Cardiac muscle cell (in vitro differentiated cells and primary cell): ENCODE measurements at regions not wholly inside any gene's neighbourhood (a gene's known extent, or its start where the extent isn't known, plus 50 kb on each side); places are given as distances from the start of the nearest gene placed in this dataset.
A peak's percentile ranks its signal among the peaks of the same experiment; 100 is the strongest.
"Not testable (repeated sequence)": the region's sequence is repeated elsewhere in the genome, so short reads cannot be mapped to it uniquely, and the experiment has no call there.

Source experiments
- DNase-seq, 2 donors: peaks; one replicate each; pipeline versions ENCODE4 v3.0.0 to v3.0.0-alpha.2; 2010 to 2017; ENCODE audit warnings: low read depth in 1 of 2, low spot score in 1 of 2
- H3K27ac ChIP-seq: fragments of 200-600 bp; sonication (generic); 2 replicates; pipeline ENCODE4 v1.5.1; 2016
- H3K27me3 ChIP-seq: fragments of 200-600 bp; sonication (generic); 2 replicates; pipeline ENCODE4 v1.6.0; 2016; ENCODE audit warnings: control low read depth
- H3K36me3 ChIP-seq: fragments of 200-600 bp; sonication (generic); 2 replicates; pipeline ENCODE4 v1.5.1; 2016; ENCODE audit warnings: control low read depth
- H3K4me1 ChIP-seq: fragments of 200-600 bp; sonication (generic); 2 replicates; pipeline ENCODE4 v1.8.1; 2017; ENCODE audit warnings: low read depth, mild to moderate bottlenecking, mixed run types
- H3K4me3 ChIP-seq: fragments of 200-600 bp; sonication (generic); 2 replicates; pipeline ENCODE4 v1.5.1; 2016; ENCODE audit warnings: mild to moderate bottlenecking
- H3K9me3 ChIP-seq: fragments of 200-600 bp; sonication (generic); 2 replicates; pipeline ENCODE4 v1.5.1; 2017; ENCODE audit warnings: low read depth, mild to moderate bottlenecking, control low read depth
- TF ChIP-seq, protein P1 (sequence below): IDR thresholded peaks from 2 replicates; pipeline ENCODE4 v1.5.1; 2012; ENCODE audit warnings: low read depth, mild to moderate bottlenecking, low read length

DNA sequence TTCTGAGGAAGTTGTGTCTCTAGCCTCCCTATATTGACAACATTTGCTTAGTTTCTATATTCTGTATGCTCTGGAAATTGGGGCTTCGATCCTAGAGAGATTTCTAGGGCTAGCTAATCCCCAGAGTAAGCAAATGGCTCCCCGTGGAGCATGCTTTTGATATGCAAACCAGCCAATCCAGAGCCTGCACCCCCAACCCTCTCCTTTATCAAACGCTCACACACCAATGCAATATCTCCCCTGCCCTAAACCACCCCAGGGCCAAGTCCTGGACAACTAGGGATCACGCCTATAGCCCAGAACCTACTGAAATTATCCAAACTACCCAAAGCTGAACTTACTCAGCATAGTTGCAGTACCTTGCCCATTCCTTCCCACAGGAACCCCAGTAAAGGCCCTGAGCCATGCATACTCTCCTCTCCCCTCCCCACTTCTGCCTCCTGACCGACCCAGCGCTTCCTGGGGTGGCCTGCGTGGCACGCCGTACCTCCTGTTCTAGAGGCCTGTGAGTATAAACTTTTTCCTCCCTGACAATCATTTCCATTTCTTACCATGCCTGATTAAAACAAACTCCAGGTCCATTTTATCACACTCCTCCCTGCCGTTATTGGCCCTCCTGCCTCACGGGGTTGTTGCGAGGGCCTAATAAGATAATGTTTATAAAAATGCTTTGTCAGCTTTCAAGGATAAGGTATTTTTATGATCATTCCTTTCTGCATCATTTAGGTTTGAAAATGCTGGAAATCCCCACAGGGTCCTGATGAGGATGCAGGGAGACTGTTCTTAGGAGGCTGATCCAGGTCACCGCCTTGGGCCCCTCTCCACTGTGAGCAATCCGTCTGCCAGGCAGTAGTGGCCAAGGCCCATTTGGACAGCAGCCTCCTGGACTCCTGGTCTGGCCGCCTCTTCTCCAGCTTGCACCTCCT lies 102.7 kb downstream of the TENT5C start:
- no peaks in the 10 kb centered on the region for H3K27me3 ChIP-seq
- H3K27ac ChIP-seq, result no peak overlapping the region
- H3K4me3 ChIP-seq, result no peak overlapping the region
- TF ChIP-seq, protein P1, sequence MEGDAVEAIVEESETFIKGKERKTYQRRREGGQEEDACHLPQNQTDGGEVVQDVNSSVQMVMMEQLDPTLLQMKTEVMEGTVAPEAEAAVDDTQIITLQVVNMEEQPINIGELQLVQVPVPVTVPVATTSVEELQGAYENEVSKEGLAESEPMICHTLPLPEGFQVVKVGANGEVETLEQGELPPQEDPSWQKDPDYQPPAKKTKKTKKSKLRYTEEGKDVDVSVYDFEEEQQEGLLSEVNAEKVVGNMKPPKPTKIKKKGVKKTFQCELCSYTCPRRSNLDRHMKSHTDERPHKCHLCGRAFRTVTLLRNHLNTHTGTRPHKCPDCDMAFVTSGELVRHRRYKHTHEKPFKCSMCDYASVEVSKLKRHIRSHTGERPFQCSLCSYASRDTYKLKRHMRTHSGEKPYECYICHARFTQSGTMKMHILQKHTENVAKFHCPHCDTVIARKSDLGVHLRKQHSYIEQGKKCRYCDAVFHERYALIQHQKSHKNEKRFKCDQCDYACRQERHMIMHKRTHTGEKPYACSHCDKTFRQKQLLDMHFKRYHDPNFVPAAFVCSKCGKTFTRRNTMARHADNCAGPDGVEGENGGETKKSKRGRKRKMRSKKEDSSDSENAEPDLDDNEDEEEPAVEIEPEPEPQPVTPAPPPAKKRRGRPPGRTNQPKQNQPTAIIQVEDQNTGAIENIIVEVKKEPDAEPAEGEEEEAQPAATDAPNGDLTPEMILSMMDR, result no peak
- H3K9me3 ChIP-seq, result no peaks in the 10 kb centered on the region
- no peaks in the 10 kb centered on the region for H3K4me1 ChIP-seq
- DNase-seq, result no peak
- H3K36me3 ChIP-seq, result no peaks in the 10 kb centered on the region

- H3K27ac ChIP-seq, result no peak overlapping the region
- H3K4me1 ChIP-seq, result no peaks in the 10 kb centered on the region
- H3K4me3 ChIP-seq, result no peak overlapping the region
- H3K36me3 ChIP-seq, result no peaks in the 10 kb centered on the region
- no peaks in the 10 kb centered on the region for H3K9me3 ChIP-seq
- no peak for DNase-seq
- no peaks in the 10 kb centered on the region for H3K27me3 ChIP-seq
- TF ChIP-seq, protein P1, result no peak
Observed at GRCh38 chr1:117709249-117709691, 103.4 kb downstream of the TENT5C start.

GRCh38 chr1:117710710-117711109 lies 104.9 kb downstream of the TENT5C start:
- Histone ChIP-seq H3K9me3 (no peaks in the 10 kb centered on the region), H3K36me3 (no peaks in the 10 kb centered on the region), H3K4me3 (no peak overlapping the region), H3K27ac (no peak overlapping the region), H3K4me1 (no peaks in the 10 kb centered on the region), H3K27me3 (no peaks in the 10 kb centered on the region)
- no peak for DNase-seq
- TF ChIP-seq, protein P1, result peak; percentile 42

DNA sequence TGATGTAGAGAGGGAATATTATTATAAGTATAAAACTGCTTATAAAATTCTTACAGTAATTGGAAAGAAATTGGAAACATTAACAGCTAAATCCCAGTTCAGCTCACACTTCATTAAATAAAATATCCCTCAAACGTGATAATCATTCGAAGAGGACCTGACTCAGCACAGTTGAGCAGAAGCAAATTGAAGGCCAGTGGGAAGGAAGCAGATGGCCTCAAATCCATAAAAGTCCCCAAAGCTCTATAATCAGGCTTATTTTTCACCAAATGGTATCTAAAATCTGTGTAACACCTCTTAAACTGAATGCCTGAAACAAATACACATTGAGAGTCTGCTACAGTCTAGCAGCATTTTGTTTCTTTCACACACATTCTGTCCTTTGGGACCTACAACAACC lies 106.8 kb downstream of the TENT5C start:
- Histone ChIP-seq H3K36me3 (no peaks in the 10 kb centered on the region), H3K27ac (no peak overlapping the region), H3K4me1 (no peaks in the 10 kb centered on the region), H3K27me3 (no peaks in the 10 kb centered on the region), H3K9me3 (no peaks in the 10 kb centered on the region), H3K4me3 (no peak overlapping the region)
- TF ChIP-seq, protein P1, result no peak
- DNase-seq, result no peak

GRCh38 chr1:117714546-117714945 lies 108.7 kb downstream of the TENT5C start:
- H3K27me3 ChIP-seq, result no peaks in the 10 kb centered on the region
- no peak for DNase-seq

DNA sequence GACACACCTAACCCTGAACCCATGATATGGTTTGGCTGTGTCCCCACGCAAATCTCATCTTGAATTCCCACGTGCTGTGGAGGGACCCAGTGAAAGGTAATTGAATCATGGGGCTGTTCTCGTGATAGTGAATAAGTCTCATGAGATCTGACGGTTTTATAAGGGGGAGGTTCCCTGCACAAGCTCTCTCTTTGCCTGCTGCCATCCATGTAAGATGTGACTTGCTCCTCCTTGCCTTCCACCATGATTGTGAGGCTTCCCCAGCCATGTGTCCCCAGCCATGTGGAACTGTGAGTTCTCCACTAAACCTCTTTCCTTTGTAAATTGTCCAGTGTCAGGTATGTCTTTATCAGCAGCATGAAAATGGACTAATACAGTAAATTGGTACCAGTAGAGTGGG lies 110.2 kb downstream of the TENT5C start:
- not testable (repeated sequence) for H3K4me3 ChIP-seq

More at GRCh38 chr1:117714546-117714945, 108.7 kb downstream of the TENT5C start:
- H3K9me3 ChIP-seq, result no peaks in the 10 kb centered on the region
- TF ChIP-seq, protein P1, result no peak
- no peaks in the 10 kb centered on the region for H3K36me3 ChIP-seq
- no peak overlapping the region for H3K27ac ChIP-seq
- H3K4me3 ChIP-seq, result no peak overlapping the region
- H3K4me1 ChIP-seq, result no peaks in the 10 kb centered on the region

DNA sequence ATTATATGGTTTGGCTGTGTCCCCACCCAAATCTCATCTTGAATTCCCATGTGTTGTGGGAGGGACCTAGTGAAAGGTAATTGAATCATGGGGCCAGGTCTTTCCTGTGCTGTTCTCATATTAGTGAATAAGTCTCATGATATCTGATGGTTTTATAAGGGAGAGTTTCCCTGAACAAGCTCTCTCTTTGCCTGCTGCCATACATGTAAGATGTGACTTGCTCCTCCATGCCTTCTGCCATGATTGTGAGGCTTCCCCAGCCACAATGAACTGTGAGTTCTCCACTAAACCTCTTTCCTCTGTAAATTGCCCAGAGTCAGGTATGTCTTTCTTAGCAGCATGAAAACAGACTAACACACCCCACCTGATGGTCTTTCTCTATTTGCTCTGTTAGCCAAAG lies 112.1 kb downstream of the TENT5C start:
- H3K9me3 ChIP-seq, H3K36me3 ChIP-seq, DNase-seq, H3K4me1 ChIP-seq, H3K4me3 ChIP-seq, H3K27me3 ChIP-seq, H3K27ac ChIP-seq: not testable (repeated sequence)

More for the DNA sequence above, 110.2 kb downstream of the TENT5C start:
- H3K27me3 ChIP-seq, H3K27ac ChIP-seq, H3K4me1 ChIP-seq, DNase-seq, H3K36me3 ChIP-seq, H3K9me3 ChIP-seq: not testable (repeated sequence)

GRCh38 chr1:117718596-117718995 lies 112.7 kb downstream of the TENT5C start:
- not testable (repeated sequence) for H3K4me3 ChIP-seq, H3K4me1 ChIP-seq, H3K36me3 ChIP-seq, DNase-seq, H3K27ac ChIP-seq, H3K27me3 ChIP-seq, H3K9me3 ChIP-seq
